ENCODE measurements at regions not wholly inside any gene's neighbourhood (a gene's known extent, or its start where the extent isn't known, plus 50 kb on each side); places are given as distances from the start of the nearest gene placed in this dataset.

DNA sequence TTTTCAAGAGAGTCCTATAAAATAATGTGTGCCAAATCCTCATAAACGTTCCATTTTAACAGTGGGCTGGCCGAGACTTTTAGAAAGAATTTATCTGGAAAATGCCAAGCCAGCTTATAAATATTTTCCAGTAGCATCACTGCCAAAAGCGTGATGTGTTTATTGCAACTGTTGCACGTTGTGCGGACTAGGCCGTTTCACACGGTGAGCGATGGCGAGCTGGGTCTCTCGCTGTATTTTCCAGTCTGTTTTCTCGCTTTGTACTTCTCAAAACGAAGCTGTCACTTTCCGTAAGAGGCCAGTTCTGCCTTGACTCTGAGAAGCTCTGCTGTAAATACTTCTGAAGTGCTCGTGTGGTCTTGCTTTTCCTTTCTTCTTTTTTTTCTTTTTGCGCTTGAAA, 65.0 kb upstream of the ZNF236 start:
- Mint-ChIP-seq H3K36me3 (no peaks in the 10 kb centered on the region), H3K9me3 (peaks cover under 1 to 22% (median 11%) of the 10 kb centered on the region in 8 donors), H3K4me3 (no peak overlapping the region), H3K27me3 (peaks cover 0 to 8% of the 10 kb centered on the region in 2 donors), H3K27ac (no peak overlapping the region), H3K4me1 (peaks cover 12 to 15% (median 13%) of the 10 kb centered on the region in 4 donors)
- ChIA-PET CTCF (ENCODE audit: partially characterized antibody) (no interaction called here), POLR2A (ENCODE audit: partially characterized antibody) (no interaction called here)
- no peaks in the 10 kb centered on the region for H3K9me3 ChIP-seq (ENCODE audit: control insufficient read depth in 1 of 2, low read length in 2 of 2)
- no peak overlapping the region for H3K4me3 ChIP-seq (ENCODE audit: low read length in 2 of 2)
- DNase-seq = no peak
- intact Hi-C loops (cut with micrococcal nuclease) = no loop called here
- H3K27me3 ChIP-seq (ENCODE audit: insufficient read depth, low read length) = no peaks in the 10 kb centered on the region
- H3K36me3 ChIP-seq (ENCODE audit: insufficient read depth, low read length) = no peaks in the 10 kb centered on the region
- H3K4me1 ChIP-seq (ENCODE audit: insufficient read depth, low read length) = peaks cover 10% of the 10 kb centered on the region
- no peak overlapping the region for H3K27ac ChIP-seq (ENCODE audit: low read depth, low read length)

DNA sequence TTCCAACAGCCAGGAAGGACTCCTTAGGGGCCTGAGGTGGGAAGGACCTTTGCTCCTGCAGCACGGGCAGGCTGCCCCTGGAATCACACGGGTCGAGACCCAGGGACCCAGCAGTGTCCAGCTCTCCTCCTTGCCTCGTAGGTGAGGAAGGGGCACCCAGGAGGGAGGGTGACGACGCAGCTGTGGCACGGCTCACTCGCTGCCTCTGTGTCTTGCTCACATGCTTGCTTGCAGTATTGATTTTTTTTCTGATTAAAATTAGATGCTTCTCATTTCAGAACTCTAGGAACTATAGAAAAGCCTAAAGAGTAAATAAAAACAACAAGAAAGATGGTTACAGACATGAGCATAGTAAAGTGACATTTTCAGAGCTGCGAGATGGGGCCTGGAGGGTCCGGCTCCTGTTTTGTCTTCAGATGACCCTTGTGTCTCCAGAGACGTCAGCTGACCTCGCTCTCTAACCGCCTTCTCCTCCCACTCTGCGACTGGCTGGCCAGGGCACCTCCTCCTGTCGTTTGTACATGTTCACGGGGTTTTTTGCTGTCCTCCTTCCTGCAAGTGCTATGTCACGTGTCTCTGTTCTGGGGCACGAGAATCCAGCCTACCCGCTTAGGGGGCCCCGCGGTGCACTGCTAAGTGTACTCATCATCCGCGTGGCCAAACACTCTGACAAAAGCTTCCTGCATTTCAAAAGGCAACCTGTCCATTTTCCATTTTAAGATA, 65.7 kb upstream of the ZNF236 start:
- H3K4me3 ChIP-seq (ENCODE audit: low read length in 2 of 2) = no peak overlapping the region
- POLR2A ChIA-PET (ENCODE audit: partially characterized antibody) = no interaction called here
- no peak overlapping the region for H3K27ac Mint-ChIP-seq
- no peak overlapping the region for H3K4me3 Mint-ChIP-seq
- peaks cover 6 to 9% (median 7%) of the 10 kb centered on the region in 4 donors for H3K4me1 Mint-ChIP-seq
- no peaks in the 10 kb centered on the region for H3K36me3 ChIP-seq (ENCODE audit: insufficient read depth, low read length)
- H3K27me3 ChIP-seq (ENCODE audit: insufficient read depth, low read length) = no peaks in the 10 kb centered on the region
- intact Hi-C loops (cut with micrococcal nuclease) = no loop called here
- H3K27me3 Mint-ChIP-seq = peaks cover 0 to 8% of the 10 kb centered on the region in 2 donors
- CTCF ChIA-PET (ENCODE audit: partially characterized antibody) = no interaction called here
- no peak for DNase-seq
- H3K27ac ChIP-seq (ENCODE audit: low read depth, low read length) = no peak overlapping the region
- H3K36me3 Mint-ChIP-seq = no peaks in the 10 kb centered on the region
- peaks cover 2 to 20% (median 7%) of the 10 kb centered on the region in 8 donors for H3K9me3 Mint-ChIP-seq
- H3K4me1 ChIP-seq (ENCODE audit: insufficient read depth, low read length) = peaks cover 4% of the 10 kb centered on the region
- no peaks in the 10 kb centered on the region for H3K9me3 ChIP-seq (ENCODE audit: control insufficient read depth in 1 of 2, low read length in 2 of 2)

DNA sequence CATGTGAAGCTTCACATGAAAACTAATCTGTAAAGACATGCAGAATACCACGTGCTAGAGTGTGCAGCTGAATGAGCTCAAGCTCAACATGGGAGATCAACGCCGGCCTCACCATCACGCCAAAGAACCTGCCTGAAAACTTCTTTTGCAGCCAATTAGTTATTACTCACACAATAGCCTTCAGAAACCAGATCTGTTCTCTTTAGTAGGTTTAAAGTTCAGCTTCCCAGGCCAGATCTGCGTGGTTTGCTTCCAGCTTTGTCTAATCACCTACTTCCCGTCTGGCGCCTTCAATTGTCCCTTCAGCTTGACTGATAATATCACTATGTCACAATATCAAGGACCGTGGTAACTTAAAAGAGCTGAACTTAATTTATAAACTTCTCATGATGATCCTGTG, 68.0 kb upstream of the ZNF236 start:
- Mint-ChIP-seq H3K27me3 (peaks cover 0 to 8% of the 10 kb centered on the region in 2 donors), H3K27ac (no peak overlapping the region), H3K36me3 (peaks cover 0 to 5% of the 10 kb centered on the region in 2 donors), H3K4me3 (no peak overlapping the region), H3K4me1 (no peaks in the 10 kb centered on the region), H3K9me3 (peaks cover 0 to 37% (median 16%) of the 10 kb centered on the region in 8 donors)
- intact Hi-C loops (cut with micrococcal nuclease) = no loop called here
- H3K36me3 ChIP-seq (ENCODE audit: insufficient read depth, low read length) = no peaks in the 10 kb centered on the region
- no peaks in the 10 kb centered on the region for H3K4me1 ChIP-seq (ENCODE audit: insufficient read depth, low read length)
- no peak overlapping the region for H3K4me3 ChIP-seq (ENCODE audit: low read length in 2 of 2)
- H3K9me3 ChIP-seq (ENCODE audit: control insufficient read depth in 1 of 2, low read length in 2 of 2) = no peaks in the 10 kb centered on the region
- CTCF ChIA-PET (ENCODE audit: partially characterized antibody) = interaction anchor here (0.9 kb wide), 1 partner anchor 47 kb away, joined by 3 read pairs; no protein-coding TSS in a partner anchor
- H3K27ac ChIP-seq (ENCODE audit: low read depth, low read length) = no peak overlapping the region
- H3K27me3 ChIP-seq (ENCODE audit: insufficient read depth, low read length) = no peaks in the 10 kb centered on the region
- DNase-seq = no peak
- POLR2A ChIA-PET (ENCODE audit: partially characterized antibody) = no interaction called here

DNA sequence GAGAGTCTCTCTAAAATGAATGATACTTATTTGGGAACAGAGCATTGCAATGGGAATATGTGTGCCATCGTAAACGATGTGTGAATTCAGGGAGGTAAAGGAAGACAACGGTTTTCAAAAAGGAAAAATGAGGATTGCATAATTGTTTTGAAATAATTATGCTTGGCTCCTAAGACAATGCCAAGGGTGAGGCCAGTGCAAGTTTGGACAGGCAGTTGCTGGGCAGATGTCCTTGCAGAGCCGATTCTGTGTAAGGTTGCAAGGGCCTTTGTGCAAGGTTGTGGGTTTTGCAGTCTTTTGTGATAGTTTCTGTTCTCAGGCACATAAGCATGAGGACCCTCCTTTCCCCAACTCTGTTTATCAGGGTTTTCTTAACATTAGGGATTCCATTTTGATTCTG, 70.0 kb upstream of the ZNF236 start:
- Mint-ChIP-seq H3K9me3 (peaks cover 0 to 52% (median 28%) of the 10 kb centered on the region in 8 donors), H3K4me1 (no peaks in the 10 kb centered on the region), H3K27me3 (peaks cover 0 to 10% of the 10 kb centered on the region in 2 donors), H3K4me3 (no peak overlapping the region), H3K27ac (no peak overlapping the region), H3K36me3 (peaks cover 2 to 11% of the 10 kb centered on the region in 2 donors)
- intact Hi-C loops (cut with micrococcal nuclease) = no loop called here
- Histone ChIP-seq H3K4me1 (ENCODE audit: insufficient read depth, low read length) (no peaks in the 10 kb centered on the region), H3K27me3 (ENCODE audit: insufficient read depth, low read length) (no peaks in the 10 kb centered on the region), H3K27ac (ENCODE audit: low read depth, low read length) (no peak overlapping the region), H3K4me3 (ENCODE audit: low read length in 2 of 2) (no peak overlapping the region), H3K9me3 (ENCODE audit: control insufficient read depth in 1 of 2, low read length in 2 of 2) (no peaks in the 10 kb centered on the region), H3K36me3 (ENCODE audit: insufficient read depth, low read length) (no peaks in the 10 kb centered on the region)
- CTCF ChIA-PET (ENCODE audit: partially characterized antibody) = interaction anchor here (1.5 kb wide), 1 partner anchor 50 kb away, joined by 3 read pairs; no protein-coding TSS in a partner anchor
- DNase-seq = no peak
- POLR2A ChIA-PET (ENCODE audit: partially characterized antibody) = no interaction called here

DNA sequence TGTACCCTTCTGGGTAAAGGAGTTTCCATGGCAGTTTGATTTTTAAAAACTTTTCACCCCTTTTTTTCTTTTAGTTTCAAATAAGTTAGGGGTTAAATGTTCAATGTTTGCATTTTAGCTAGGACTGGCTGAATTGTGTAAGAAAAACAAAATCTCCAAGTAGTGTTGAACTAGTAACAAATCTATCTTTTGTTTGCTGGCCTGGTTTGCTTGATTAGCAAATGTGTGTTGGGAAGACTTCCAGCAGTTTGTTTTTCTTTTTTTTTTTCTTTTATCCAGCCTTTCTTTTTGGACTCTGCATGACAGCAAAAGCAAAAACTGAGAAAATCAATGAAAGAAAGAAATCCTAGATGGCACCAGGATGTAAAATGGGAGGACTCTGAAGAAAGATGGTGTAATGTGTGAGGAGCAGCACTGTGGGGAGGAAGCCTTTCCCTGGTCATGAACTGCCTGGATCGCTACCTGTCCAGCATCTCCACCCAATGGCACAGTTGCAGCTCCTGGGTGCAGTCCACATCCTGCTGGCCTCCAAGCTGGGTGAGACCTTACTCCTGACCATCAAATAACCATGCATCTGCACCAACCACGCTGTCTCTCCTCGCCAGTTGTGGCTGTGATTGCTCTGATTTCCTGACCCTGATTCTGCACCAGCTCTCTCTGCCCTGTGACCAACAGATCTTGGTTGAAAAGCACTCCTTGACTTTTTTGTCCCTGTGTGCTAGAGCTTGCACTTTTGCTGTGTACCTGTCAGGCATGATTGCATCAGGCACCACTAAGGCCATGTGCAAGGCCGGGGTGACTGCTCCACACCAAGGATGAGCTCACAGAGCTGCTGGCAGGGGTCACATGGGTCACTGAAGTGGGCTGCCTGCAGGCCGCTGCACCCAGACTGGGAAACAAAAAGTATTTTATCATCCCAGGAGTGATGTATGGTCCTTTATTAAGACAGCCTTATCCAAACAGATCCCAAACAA, 71.2 kb upstream of the ZNF236 start:
- H3K27me3 Mint-ChIP-seq = peaks cover 3 to 13% of the 10 kb centered on the region in 2 donors
- H3K36me3 Mint-ChIP-seq = peaks cover 2 to 11% of the 10 kb centered on the region in 2 donors
- H3K27me3 ChIP-seq (ENCODE audit: insufficient read depth, low read length) = no peaks in the 10 kb centered on the region
- no peak overlapping the region for H3K4me3 ChIP-seq (ENCODE audit: low read length in 2 of 2)
- H3K9me3 Mint-ChIP-seq = peaks cover 0 to 57% (median 29%) of the 10 kb centered on the region in 8 donors
- H3K4me3 Mint-ChIP-seq = no peak overlapping the region
- no peaks in the 10 kb centered on the region for H3K4me1 ChIP-seq (ENCODE audit: insufficient read depth, low read length)
- ChIA-PET POLR2A (ENCODE audit: partially characterized antibody) (interaction anchor here (0.7 kb wide), 1 partner anchor 71 kb away, joined by 3 read pairs; the partner anchor contains the start of gene ZNF236), CTCF (ENCODE audit: partially characterized antibody) (interaction anchor here (1.5 kb wide), 1 partner anchor 52 kb away, joined by 3 read pairs; no protein-coding TSS in a partner anchor)
- DNase-seq = no peak
- intact Hi-C loops (cut with micrococcal nuclease) = no loop called here
- H3K27ac ChIP-seq (ENCODE audit: low read depth, low read length) = no peak overlapping the region
- H3K36me3 ChIP-seq (ENCODE audit: insufficient read depth, low read length) = no peaks in the 10 kb centered on the region
- no peaks in the 10 kb centered on the region for H3K4me1 Mint-ChIP-seq
- H3K27ac Mint-ChIP-seq = peak overlapping the region in 1 of 7 donors; percentile 13
- no peaks in the 10 kb centered on the region for H3K9me3 ChIP-seq (ENCODE audit: control insufficient read depth in 1 of 2, low read length in 2 of 2)

DNA sequence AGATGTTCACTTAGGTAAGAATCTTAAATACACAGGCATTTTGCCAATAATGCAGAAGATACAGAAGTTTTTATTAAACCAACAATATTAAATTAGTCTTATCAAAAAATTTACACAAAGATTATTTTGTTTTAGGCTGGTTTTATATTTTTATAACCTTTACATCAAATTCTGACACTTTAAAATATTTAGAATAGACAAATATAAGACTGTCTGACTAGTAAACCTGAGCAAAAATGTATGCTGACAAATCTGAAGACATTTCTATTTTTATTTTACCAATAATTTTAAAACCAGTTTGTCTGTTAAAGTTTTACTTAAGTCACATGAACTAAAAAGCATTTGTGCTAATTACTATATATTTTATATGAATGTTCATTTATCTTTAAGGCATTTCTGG, 72.1 kb upstream of the ZNF236 start:
- CTCF ChIA-PET (ENCODE audit: partially characterized antibody) = no interaction called here
- Histone ChIP-seq H3K36me3 (ENCODE audit: insufficient read depth, low read length) (no peaks in the 10 kb centered on the region), H3K27ac (ENCODE audit: low read depth, low read length) (no peak overlapping the region), H3K27me3 (ENCODE audit: insufficient read depth, low read length) (no peaks in the 10 kb centered on the region), H3K4me3 (ENCODE audit: low read length in 2 of 2) (no peak overlapping the region), H3K9me3 (ENCODE audit: control insufficient read depth in 1 of 2, low read length in 2 of 2) (no peaks in the 10 kb centered on the region), H3K4me1 (ENCODE audit: insufficient read depth, low read length) (no peaks in the 10 kb centered on the region)
- no peak overlapping the region for H3K4me3 Mint-ChIP-seq
- peaks cover 0 to 56% (median 30%) of the 10 kb centered on the region in 8 donors for H3K9me3 Mint-ChIP-seq
- intact Hi-C loops (cut with micrococcal nuclease) = no loop called here
- peaks cover 4 to 15% of the 10 kb centered on the region in 2 donors for H3K27me3 Mint-ChIP-seq
- no peaks in the 10 kb centered on the region for H3K4me1 Mint-ChIP-seq
- no peak for DNase-seq
- no peak overlapping the region for H3K27ac Mint-ChIP-seq
- POLR2A ChIA-PET (ENCODE audit: partially characterized antibody) = interaction anchor here (0.7 kb wide), 1 partner anchor 72 kb away, joined by 3 read pairs; the partner anchor contains the start of gene ZNF236
- peaks cover 2 to 11% of the 10 kb centered on the region in 2 donors for H3K36me3 Mint-ChIP-seq

DNA sequence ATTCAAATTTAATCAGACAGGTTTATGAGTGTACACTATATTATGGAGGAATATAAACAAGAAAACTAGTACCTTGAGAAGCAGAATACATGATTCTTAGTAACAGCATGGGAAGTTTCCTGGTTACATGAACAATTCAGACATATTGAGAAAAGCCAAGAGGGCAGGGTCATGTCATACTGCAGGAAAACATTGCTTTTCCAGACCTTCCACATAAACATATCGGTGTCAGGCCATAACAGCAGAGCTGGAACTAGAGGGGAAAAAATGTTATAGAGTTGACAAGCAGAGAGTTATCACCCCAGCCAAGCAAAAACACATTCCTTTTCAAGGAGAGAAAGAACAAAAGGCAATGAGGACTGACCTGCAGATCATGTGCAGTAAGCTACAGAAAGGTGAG, 74.7 kb upstream of the ZNF236 start:
- CTCF ChIA-PET (ENCODE audit: partially characterized antibody) = interaction anchor here (0.7 to 1.4 kb wide), 2 partner anchors 38 to 641 kb away, joined by 3 to 4 read pairs; no protein-coding TSS in a partner anchor

More for the DNA sequence above, 74.7 kb upstream of the ZNF236 start:
- Mint-ChIP-seq H3K27ac (no peak overlapping the region), H3K4me3 (no peak overlapping the region), H3K36me3 (peaks cover 2 to 11% of the 10 kb centered on the region in 2 donors), H3K27me3 (peaks cover 6 to 11% of the 10 kb centered on the region in 2 donors), H3K9me3 (peaks cover 0 to 48% (median 30%) of the 10 kb centered on the region in 8 donors), H3K4me1 (peaks cover 0 to 3% (median 0%) of the 10 kb centered on the region in 4 donors)
- H3K36me3 ChIP-seq (ENCODE audit: insufficient read depth, low read length) = no peaks in the 10 kb centered on the region
- H3K9me3 ChIP-seq (ENCODE audit: control insufficient read depth in 1 of 2, low read length in 2 of 2) = no peaks in the 10 kb centered on the region
- no peak for DNase-seq
- no peak overlapping the region for H3K4me3 ChIP-seq (ENCODE audit: low read length in 2 of 2)
- H3K4me1 ChIP-seq (ENCODE audit: insufficient read depth, low read length) = no peaks in the 10 kb centered on the region
- intact Hi-C loops (cut with micrococcal nuclease) = no loop called here
- POLR2A ChIA-PET (ENCODE audit: partially characterized antibody) = no interaction called here
- H3K27me3 ChIP-seq (ENCODE audit: insufficient read depth, low read length) = no peaks in the 10 kb centered on the region
- H3K27ac ChIP-seq (ENCODE audit: low read depth, low read length) = no peak overlapping the region
